ENCODE measurements at regions not wholly inside any gene's neighbourhood (a gene's known extent, or its start where the extent isn't known, plus 50 kb on each side); places are given as distances from the start of the nearest gene placed in this dataset.

GRCh38 chr3:67804089-67804488 is 149.7 kb upstream of the SUCLG2 start:
- TF ChIP-seq CTCF (IDR thresholded peaks at IDR 0.05; ENCODE audit: control extremely low read depth in 1 of 3, insufficient read depth in 1 of 3, low read depth in 1 of 3, low read length in 3 of 3) (peak; percentile 25 to 46 (median 33); a peak in 3 of 4 replicates), RNF2 (IDR thresholded peaks at IDR 0.05; ENCODE audit: borderline replicate concordance, low read depth, low read length, missing control alignments, poor library complexity, severe bottlenecking) (no peak), POLR2A (IDR thresholded peaks at IDR 0.05; ENCODE audit: control extremely low read depth in 1 of 2, low read depth in 2 of 2, low read length in 2 of 2) (no peak), YY1 (IDR thresholded peaks at IDR 0.05; ENCODE audit: low read depth, low read length) (no peak), KDM1A (IDR thresholded peaks at IDR 0.05; ENCODE audit: borderline replicate concordance, low read length) (no peak), EZH2 (IDR thresholded peaks at IDR 0.05; ENCODE audit: low read depth, low read length, severe bottlenecking) (no peak), TAF1 (IDR thresholded peaks at IDR 0.05; ENCODE audit: low read depth, low read length) (no peak), MAX (IDR thresholded peaks at IDR 0.05) (no peak)
